ENCODE measurements at regions not wholly inside any gene's neighbourhood (a gene's known extent, or its start where the extent isn't known, plus 50 kb on each side); places are given as distances from the start of the nearest gene placed in this dataset.
"Not testable (repeated sequence)": the region's sequence is repeated elsewhere in the genome, so short reads cannot be mapped to it uniquely, and the experiment has no call there.

DNA sequence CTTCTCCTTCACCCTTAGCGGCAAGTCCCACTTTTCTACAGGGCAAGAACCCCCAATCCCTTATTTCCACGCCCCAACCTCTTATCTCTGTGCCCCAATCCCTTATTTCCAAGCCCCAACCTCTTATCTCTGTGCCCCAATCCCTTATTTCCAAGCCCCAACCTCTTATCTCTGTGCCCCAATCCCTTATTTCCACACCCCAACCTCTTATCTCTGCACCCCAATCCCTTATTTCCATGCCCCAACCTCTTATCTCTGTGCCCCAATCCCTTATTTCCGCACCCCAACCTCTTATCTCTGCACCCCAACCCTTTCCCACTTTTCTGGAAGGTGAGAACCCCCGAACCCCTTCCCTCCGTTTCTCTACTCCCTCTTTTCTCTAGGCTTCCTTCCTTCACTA lies 116.1 kb upstream of the GJE1 start:
- ATAC-seq (ENCODE audit: low read depth); DNase-seq (ENCODE audit: low spot score); H3K4me3 ChIP-seq (ENCODE audit: severe bottlenecking); H3K9me3 ChIP-seq (ENCODE audit: severe bottlenecking); H3K27me3 ChIP-seq (ENCODE audit: insufficient read depth, poor library complexity, severe bottlenecking); H3K36me3 ChIP-seq (ENCODE audit: low read depth): not testable (repeated sequence)
- peaks cover 36% of the 10 kb centered on the region for H3K4me1 ChIP-seq (ENCODE audit: insufficient read depth, poor library complexity, severe bottlenecking)
- H3K27ac ChIP-seq (ENCODE audit: poor library complexity, severe bottlenecking), result peak overlapping the region; percentile 99

DNA sequence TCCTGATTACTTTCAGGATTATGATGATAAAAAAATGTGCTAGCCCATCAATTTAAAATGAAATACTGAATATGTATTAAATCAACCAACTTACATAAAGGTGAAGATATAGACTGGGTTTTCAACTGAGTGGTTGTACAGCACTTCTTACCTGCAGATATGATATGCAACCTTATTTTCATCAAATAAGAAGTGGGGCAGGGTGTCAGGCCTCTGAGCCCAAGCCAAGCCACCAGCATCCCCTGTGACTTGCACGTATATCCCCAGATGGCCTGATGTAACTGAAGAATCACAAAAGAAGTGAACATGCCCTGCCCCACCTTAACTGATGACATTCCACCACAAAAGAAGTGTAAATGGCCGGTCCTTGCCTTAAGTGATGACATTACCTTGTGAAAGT lies 117.3 kb upstream of the GJE1 start:
- H3K36me3 ChIP-seq (ENCODE audit: low read depth); ATAC-seq (ENCODE audit: low read depth); DNase-seq (ENCODE audit: low spot score); H3K27me3 ChIP-seq (ENCODE audit: insufficient read depth, poor library complexity, severe bottlenecking); H3K9me3 ChIP-seq (ENCODE audit: severe bottlenecking); H3K4me3 ChIP-seq (ENCODE audit: severe bottlenecking): not testable (repeated sequence)
- H3K27ac ChIP-seq (ENCODE audit: poor library complexity, severe bottlenecking), result peak overlapping the region; percentile 99
- H3K4me1 ChIP-seq (ENCODE audit: insufficient read depth, poor library complexity, severe bottlenecking), result peaks cover 47% of the 10 kb centered on the region

DNA sequence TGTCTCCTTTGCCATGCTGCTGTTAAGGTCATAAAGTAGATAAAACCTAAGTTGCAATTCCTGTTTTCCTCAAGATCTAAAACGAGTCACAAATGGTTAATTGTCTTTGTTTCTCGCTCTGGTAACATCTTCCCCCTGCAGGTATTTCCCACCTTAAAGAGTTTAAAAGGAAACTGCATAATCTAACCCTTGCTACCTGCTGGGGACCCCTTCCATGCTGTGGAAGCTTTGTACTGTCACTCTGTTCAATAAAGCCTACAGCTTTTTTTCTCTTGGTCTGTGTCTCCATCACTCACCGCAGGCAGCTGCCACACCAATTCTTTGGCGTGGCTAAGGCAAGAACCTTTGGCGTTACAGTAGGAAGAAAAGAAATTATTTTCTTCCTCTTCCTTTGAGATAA lies 117.7 kb upstream of the GJE1 start:
- H3K4me1 ChIP-seq (ENCODE audit: insufficient read depth, poor library complexity, severe bottlenecking), result peaks cover 48% of the 10 kb centered on the region
- ATAC-seq (ENCODE audit: low read depth), result no peak
- H3K4me3 ChIP-seq (ENCODE audit: severe bottlenecking), result no peak overlapping the region
- TF ChIP-seq, protein P1, sequence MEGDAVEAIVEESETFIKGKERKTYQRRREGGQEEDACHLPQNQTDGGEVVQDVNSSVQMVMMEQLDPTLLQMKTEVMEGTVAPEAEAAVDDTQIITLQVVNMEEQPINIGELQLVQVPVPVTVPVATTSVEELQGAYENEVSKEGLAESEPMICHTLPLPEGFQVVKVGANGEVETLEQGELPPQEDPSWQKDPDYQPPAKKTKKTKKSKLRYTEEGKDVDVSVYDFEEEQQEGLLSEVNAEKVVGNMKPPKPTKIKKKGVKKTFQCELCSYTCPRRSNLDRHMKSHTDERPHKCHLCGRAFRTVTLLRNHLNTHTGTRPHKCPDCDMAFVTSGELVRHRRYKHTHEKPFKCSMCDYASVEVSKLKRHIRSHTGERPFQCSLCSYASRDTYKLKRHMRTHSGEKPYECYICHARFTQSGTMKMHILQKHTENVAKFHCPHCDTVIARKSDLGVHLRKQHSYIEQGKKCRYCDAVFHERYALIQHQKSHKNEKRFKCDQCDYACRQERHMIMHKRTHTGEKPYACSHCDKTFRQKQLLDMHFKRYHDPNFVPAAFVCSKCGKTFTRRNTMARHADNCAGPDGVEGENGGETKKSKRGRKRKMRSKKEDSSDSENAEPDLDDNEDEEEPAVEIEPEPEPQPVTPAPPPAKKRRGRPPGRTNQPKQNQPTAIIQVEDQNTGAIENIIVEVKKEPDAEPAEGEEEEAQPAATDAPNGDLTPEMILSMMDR (IDR thresholded peaks at IDR 0.05; ENCODE audit: poor library complexity, severe bottlenecking), result no peak
- no peak for DNase-seq (ENCODE audit: low spot score)
- no peaks in the 10 kb centered on the region for H3K27me3 ChIP-seq (ENCODE audit: insufficient read depth, poor library complexity, severe bottlenecking)
- no peaks in the 10 kb centered on the region for H3K9me3 ChIP-seq (ENCODE audit: severe bottlenecking)
- H3K36me3 ChIP-seq (ENCODE audit: low read depth), result no peaks in the 10 kb centered on the region
- H3K27ac ChIP-seq (ENCODE audit: poor library complexity, severe bottlenecking), result peak overlapping the region; percentile 99

DNA sequence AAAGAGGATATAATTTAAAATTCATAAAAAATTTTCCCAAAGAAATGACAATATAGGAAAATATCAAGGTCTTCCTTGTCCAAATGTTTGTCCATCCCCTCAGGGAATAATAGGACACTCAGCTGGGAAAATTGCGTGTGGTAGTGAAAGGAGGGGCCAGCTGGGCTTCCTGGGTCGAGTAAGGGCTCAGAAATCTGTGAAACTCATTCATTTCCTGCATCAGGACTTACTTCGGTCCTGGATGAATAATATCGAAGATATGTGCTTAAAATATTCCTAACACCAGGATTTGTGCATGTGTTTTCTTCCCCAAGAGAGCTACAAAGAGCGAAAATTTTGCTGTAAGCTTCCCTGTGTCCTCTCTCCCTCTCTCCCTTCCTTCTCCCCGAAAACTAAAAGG lies 118.2 kb upstream of the GJE1 start:
- no peaks in the 10 kb centered on the region for H3K9me3 ChIP-seq (ENCODE audit: severe bottlenecking)
- peaks cover 48% of the 10 kb centered on the region for H3K4me1 ChIP-seq (ENCODE audit: insufficient read depth, poor library complexity, severe bottlenecking)
- no peaks in the 10 kb centered on the region for H3K36me3 ChIP-seq (ENCODE audit: low read depth)
- H3K4me3 ChIP-seq (ENCODE audit: severe bottlenecking), result no peak overlapping the region
- ATAC-seq (ENCODE audit: low read depth) (peak; percentile 86), DNase-seq (ENCODE audit: low spot score) (peak; percentile 85)
- TF ChIP-seq, protein P1 (IDR thresholded peaks at IDR 0.05; ENCODE audit: poor library complexity, severe bottlenecking), result no peak
- H3K27me3 ChIP-seq (ENCODE audit: insufficient read depth, poor library complexity, severe bottlenecking), result no peaks in the 10 kb centered on the region
- H3K27ac ChIP-seq (ENCODE audit: poor library complexity, severe bottlenecking), result peak overlapping the region; percentile 99

DNA sequence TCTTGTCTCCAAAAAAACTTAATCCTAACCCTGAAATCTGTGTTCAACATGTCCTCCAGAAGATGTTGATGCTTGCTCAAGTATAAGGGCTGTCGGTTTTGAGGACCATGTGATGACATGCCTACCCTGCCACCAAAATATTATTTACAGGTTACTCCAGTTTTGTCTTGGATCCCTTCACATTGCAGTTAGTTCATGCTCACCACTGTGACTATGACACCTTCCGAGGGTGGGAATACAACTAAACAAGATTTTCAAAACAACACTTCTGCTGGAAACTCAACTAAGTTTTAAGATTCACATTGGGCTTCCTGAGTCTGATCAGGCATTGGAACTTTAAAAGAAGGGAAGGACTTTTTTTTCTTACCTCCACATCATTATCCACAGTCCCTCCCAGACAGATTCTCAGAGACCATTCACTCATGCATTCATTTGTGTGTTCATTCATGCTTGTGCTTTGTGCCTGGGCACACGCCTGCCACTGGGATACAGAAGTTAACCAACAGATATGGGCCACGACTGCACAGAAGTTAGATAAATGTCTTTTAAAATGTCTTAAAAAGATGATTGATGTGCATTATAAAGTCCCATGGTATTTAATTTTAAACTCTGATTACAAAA lies 118.7 kb upstream of the GJE1 start:
- ATAC-seq (ENCODE audit: low read depth) (no peak; the same call in 1 of the 3 replicates), DNase-seq (ENCODE audit: low spot score) (no peak)
- H3K4me1 ChIP-seq (ENCODE audit: insufficient read depth, poor library complexity, severe bottlenecking), result peaks cover 48% of the 10 kb centered on the region
- H3K36me3 ChIP-seq (ENCODE audit: low read depth), result no peaks in the 10 kb centered on the region
- no peaks in the 10 kb centered on the region for H3K27me3 ChIP-seq (ENCODE audit: insufficient read depth, poor library complexity, severe bottlenecking)
- no peak overlapping the region for H3K4me3 ChIP-seq (ENCODE audit: severe bottlenecking)
- H3K27ac ChIP-seq (ENCODE audit: poor library complexity, severe bottlenecking), result peak overlapping the region; percentile 99
- H3K9me3 ChIP-seq (ENCODE audit: severe bottlenecking), result peaks cover under 1% of the 10 kb centered on the region
- TF ChIP-seq, protein P1 (IDR thresholded peaks at IDR 0.05; ENCODE audit: poor library complexity, severe bottlenecking), result no peak

DNA sequence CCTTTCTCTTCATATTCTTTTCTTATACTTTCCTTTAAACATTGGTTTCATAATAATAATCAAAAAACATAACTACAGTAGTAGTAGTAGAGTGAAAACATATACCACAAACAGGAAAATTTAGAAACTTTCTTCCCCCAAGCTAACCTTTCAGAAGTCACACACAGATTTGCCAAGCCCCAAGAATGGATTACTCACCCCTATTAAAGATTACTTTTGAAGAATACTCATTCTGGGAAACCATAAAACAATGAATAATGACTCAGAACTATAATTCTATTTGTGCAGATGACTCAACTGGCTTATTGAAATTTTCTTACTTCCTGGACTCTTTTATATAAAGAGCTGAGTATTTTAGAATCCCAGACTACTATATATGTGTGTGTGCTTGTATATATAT lies 119.4 kb upstream of the GJE1 start:
- Histone ChIP-seq H3K27ac (ENCODE audit: poor library complexity, severe bottlenecking) (peak overlapping the region; percentile 99), H3K27me3 (ENCODE audit: insufficient read depth, poor library complexity, severe bottlenecking) (no peaks in the 10 kb centered on the region), H3K4me1 (ENCODE audit: insufficient read depth, poor library complexity, severe bottlenecking) (peaks cover 48% of the 10 kb centered on the region), H3K36me3 (ENCODE audit: low read depth) (no peaks in the 10 kb centered on the region), H3K9me3 (ENCODE audit: severe bottlenecking) (peaks cover 6% of the 10 kb centered on the region), H3K4me3 (ENCODE audit: severe bottlenecking) (no peak overlapping the region)
- ATAC-seq (ENCODE audit: low read depth) (peak; percentile 85), DNase-seq (ENCODE audit: low spot score) (no peak)
- TF ChIP-seq, protein P1 (IDR thresholded peaks at IDR 0.05; ENCODE audit: poor library complexity, severe bottlenecking), result no peak

Data from RWPE2 (cell line).